ENCODE measurements at regions not wholly inside any gene's neighbourhood (a gene's known extent, or its start where the extent isn't known, plus 50 kb on each side); places are given as distances from the start of the nearest gene placed in this dataset.

DNA sequence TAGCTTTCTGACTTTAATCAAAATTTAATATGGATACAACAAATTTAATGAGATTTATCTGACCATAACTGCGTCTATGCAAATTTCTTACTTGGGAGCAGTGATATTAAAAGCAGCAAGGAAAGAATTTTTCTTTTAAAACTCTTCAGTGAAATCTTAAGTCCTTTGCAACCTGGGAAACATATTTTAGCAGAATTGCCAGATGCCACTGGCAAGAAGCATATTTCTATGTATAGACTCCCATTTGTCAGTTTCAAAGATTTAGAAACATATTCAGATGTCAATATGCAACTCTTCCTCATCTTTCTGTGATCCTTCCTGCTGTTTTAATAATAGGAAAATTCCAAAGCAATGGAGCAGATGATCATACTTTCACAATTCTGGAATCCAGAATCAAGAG is 911.3 kb downstream of the LUZP2 start:
- DNase-seq (ENCODE audit: low read depth in 1 of 2, low spot score in 1 of 2) (no peak), FAIRE-seq (no peak)
- CTCF ChIA-PET, result no interaction called here

DNA sequence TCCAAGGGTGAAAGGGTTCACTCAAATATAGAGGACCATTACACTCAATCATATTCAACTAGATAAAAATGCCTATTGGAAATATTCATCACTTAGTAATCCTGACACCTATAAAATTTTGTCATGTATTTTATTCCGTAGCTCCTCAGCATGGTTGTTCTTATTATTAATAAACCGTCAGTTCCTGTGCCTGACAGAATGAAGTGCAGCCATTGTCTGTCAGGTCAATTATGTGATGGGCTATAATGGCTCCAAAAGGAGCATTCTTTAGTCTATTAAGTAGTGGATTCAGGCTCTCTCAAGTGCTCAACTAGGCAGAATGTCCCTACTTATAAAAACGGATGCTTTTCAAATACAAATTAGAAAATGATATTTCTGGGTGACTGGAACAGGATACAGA is 916.1 kb upstream of the ANO3 start:
- Histone ChIP-seq H3K4me2 (no peak overlapping the region), H3K9me3 (no peaks in the 10 kb centered on the region), H3K4me1 (no peaks in the 10 kb centered on the region), H3K27ac (no peak overlapping the region), H3K4me3 (no peak overlapping the region)
- ATAC-seq (no peak), FAIRE-seq (no peak), DNase-seq (ENCODE audit: low read depth in 1 of 2, low spot score in 1 of 2) (no peak)
- no peak for TF ChIP-seq ESRRA (IDR thresholded peaks at IDR 0.05; ENCODE audit: borderline replicate concordance, low read length)
- TF ChIP-seq TFCP2L1 (CRISPR knock-in tag; IDR thresholded peaks at IDR 0.05), result no peak
- no peak for TF ChIP-seq POLR2AphosphoS2 (conservative IDR thresholded peaks at IDR 0.05; ENCODE audit: low read length)
- no peak for TF ChIP-seq RFX5 (IDR thresholded peaks at IDR 0.05)
- TF ChIP-seq, protein P1, sequence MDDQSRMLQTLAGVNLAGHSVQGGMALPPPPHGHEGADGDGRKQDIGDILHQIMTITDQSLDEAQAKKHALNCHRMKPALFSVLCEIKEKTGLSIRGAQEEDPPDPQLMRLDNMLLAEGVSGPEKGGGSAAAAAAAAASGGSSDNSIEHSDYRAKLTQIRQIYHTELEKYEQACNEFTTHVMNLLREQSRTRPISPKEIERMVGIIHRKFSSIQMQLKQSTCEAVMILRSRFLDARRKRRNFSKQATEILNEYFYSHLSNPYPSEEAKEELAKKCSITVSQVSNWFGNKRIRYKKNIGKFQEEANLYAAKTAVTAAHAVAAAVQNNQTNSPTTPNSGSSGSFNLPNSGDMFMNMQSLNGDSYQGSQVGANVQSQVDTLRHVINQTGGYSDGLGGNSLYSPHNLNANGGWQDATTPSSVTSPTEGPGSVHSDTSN (IDR thresholded peaks at IDR 0.05), result no peak
- TF ChIP-seq NR3C1 (IDR thresholded peaks at IDR 0.05), result no peak
- TF ChIP-seq ZFP36 (IDR thresholded peaks at IDR 0.05; ENCODE audit: borderline replicate concordance, partially characterized antibody), result no peak
- TF ChIP-seq, protein P2, sequence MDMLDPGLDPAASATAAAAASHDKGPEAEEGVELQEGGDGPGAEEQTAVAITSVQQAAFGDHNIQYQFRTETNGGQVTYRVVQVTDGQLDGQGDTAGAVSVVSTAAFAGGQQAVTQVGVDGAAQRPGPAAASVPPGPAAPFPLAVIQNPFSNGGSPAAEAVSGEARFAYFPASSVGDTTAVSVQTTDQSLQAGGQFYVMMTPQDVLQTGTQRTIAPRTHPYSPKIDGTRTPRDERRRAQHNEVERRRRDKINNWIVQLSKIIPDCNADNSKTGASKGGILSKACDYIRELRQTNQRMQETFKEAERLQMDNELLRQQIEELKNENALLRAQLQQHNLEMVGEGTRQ (IDR thresholded peaks at IDR 0.05), result no peak
- TF ChIP-seq, protein P3, sequence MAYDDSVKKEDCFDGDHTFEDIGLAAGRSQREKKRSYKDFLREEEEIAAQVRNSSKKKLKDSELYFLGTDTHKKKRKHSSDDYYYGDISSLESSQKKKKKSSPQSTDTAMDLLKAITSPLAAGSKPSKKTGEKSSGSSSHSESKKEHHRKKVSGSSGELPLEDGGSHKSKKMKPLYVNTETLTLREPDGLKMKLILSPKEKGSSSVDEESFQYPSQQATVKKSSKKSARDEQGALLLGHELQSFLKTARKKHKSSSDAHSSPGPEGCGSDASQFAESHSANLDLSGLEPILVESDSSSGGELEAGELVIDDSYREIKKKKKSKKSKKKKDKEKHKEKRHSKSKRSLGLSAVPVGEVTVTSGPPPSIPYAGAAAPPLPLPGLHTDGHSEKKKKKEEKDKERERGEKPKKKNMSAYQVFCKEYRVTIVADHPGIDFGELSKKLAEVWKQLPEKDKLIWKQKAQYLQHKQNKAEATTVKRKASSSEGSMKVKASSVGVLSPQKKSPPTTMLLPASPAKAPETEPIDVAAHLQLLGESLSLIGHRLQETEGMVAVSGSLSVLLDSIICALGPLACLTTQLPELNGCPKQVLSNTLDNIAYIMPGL (CRISPR knock-in tag; IDR thresholded peaks at IDR 0.05; ENCODE audit: borderline replicate concordance), result no peak
- TF ChIP-seq GATA3 (IDR thresholded peaks at IDR 0.05; ENCODE audit: borderline replicate concordance), result no peak
- POLR2A ChIA-PET, result no interaction called here
- CTCF ChIA-PET, result no interaction called here
- 10% methylated on average over 3 of the region's 3 CpGs for WGBS (ENCODE audit: missing lambda C conversion rate)

More for the DNA sequence above, 911.3 kb downstream of the LUZP2 start:
- no peak for ATAC-seq
- Histone ChIP-seq H3K4me3 (no peak overlapping the region), H3K4me1 (no peaks in the 10 kb centered on the region), H3K9me3 (no peaks in the 10 kb centered on the region), H3K27ac (no peak overlapping the region), H3K4me2 (no peak overlapping the region)
- TF ChIP-seq, protein P1 (IDR thresholded peaks at IDR 0.05), result no peak
- TF ChIP-seq NPAS2 (CRISPR knock-in tag; IDR thresholded peaks at IDR 0.05; ENCODE audit: borderline replicate concordance) (no peak), HDAC2 (IDR thresholded peaks at IDR 0.05) (no peak), CEBPB (IDR thresholded peaks at IDR 0.05) (no peak), FOSL2 (IDR thresholded peaks at IDR 0.05) (no peak), FOSL2 (CRISPR knock-in tag; IDR thresholded peaks at IDR 0.05) (no peak), FOSB (CRISPR knock-in tag; IDR thresholded peaks at IDR 0.05) (no peak)
- TF ChIP-seq, protein P4, sequence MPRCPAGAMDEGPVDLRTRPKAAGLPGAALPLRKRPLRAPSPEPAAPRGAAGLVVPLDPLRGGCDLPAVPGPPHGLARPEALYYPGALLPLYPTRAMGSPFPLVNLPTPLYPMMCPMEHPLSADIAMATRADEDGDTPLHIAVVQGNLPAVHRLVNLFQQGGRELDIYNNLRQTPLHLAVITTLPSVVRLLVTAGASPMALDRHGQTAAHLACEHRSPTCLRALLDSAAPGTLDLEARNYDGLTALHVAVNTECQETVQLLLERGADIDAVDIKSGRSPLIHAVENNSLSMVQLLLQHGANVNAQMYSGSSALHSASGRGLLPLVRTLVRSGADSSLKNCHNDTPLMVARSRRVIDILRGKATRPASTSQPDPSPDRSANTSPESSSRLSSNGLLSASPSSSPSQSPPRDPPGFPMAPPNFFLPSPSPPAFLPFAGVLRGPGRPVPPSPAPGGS (IDR thresholded peaks at IDR 0.05), result no peak
- POLR2A ChIA-PET, result no interaction called here
- 7% methylated on average over 1 of the region's 1 CpG for WGBS (ENCODE audit: missing lambda C conversion rate)

DNA sequence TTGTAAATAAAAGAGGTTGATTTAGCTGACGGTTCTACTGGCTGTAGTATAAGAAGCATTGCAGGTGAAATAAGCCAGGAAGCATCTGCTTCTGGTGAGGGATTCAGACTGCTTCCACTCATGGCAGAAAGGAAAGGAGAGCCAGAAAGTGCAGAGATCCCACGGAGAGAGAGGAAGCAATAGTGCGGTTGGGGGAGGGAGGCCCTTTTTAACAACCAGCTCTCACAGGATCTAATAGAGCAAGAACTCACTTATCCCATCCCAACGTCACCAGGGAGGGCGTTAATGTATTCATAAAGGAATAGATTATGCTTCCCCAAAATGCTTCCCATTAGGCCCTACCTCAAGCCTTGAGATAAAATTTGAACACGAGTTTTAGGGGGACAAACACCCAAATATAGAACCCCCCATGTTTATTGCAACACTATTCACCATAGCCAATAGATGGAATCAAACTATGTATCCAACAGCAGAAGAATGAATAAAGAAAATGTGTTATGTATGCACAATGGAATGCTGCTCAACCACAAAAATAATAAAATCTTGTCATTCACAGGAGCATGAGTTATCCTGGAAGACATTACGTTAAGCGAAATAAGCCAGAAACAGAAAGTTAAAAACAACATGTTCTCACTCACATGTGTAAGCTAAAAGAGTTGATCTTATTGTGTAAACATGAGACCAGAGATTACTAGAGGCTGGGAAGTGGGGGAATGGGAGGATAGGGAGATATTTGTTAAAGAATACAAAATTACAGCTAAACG is 908.3 kb upstream of the ANO3 start:
- no peak overlapping the region for H3K4me2 ChIP-seq
- no peak for TF ChIP-seq FOXS1 (CRISPR knock-in tag; IDR thresholded peaks at IDR 0.05)
- TF ChIP-seq, protein P5, sequence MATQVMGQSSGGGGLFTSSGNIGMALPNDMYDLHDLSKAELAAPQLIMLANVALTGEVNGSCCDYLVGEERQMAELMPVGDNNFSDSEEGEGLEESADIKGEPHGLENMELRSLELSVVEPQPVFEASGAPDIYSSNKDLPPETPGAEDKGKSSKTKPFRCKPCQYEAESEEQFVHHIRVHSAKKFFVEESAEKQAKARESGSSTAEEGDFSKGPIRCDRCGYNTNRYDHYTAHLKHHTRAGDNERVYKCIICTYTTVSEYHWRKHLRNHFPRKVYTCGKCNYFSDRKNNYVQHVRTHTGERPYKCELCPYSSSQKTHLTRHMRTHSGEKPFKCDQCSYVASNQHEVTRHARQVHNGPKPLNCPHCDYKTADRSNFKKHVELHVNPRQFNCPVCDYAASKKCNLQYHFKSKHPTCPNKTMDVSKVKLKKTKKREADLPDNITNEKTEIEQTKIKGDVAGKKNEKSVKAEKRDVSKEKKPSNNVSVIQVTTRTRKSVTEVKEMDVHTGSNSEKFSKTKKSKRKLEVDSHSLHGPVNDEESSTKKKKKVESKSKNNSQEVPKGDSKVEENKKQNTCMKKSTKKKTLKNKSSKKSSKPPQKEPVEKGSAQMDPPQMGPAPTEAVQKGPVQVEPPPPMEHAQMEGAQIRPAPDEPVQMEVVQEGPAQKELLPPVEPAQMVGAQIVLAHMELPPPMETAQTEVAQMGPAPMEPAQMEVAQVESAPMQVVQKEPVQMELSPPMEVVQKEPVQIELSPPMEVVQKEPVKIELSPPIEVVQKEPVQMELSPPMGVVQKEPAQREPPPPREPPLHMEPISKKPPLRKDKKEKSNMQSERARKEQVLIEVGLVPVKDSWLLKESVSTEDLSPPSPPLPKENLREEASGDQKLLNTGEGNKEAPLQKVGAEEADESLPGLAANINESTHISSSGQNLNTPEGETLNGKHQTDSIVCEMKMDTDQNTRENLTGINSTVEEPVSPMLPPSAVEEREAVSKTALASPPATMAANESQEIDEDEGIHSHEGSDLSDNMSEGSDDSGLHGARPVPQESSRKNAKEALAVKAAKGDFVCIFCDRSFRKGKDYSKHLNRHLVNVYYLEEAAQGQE (IDR thresholded peaks at IDR 0.05), result no peak
- TF ChIP-seq MAFK (IDR thresholded peaks at IDR 0.05; ENCODE audit: partially characterized antibody), result no peak
- TF ChIP-seq FOSB (CRISPR knock-in tag; IDR thresholded peaks at IDR 0.05), result no peak
- TF ChIP-seq JUN (IDR thresholded peaks at IDR 0.05), result no peak
- no peak for TF ChIP-seq SREBF2 (IDR thresholded peaks at IDR 0.05)
- TF ChIP-seq, protein P6, sequence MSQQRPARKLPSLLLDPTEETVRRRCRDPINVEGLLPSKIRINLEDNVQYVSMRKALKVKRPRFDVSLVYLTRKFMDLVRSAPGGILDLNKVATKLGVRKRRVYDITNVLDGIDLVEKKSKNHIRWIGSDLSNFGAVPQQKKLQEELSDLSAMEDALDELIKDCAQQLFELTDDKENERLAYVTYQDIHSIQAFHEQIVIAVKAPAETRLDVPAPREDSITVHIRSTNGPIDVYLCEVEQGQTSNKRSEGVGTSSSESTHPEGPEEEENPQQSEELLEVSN (IDR thresholded peaks at IDR 0.05; ENCODE audit: borderline replicate concordance, low read depth), result no peak
- TF ChIP-seq RAD21 (conservative IDR thresholded peaks at IDR 0.05 in 1 of 2, IDR thresholded peaks at IDR 0.05 in 1 of 2), result no peak

More for the DNA sequence above, 908.3 kb upstream of the ANO3 start:
- Histone ChIP-seq H3K9me3 (no peaks in the 10 kb centered on the region), H3K4me3 (no peak overlapping the region), H3K4me1 (no peaks in the 10 kb centered on the region), H3K27ac (no peak overlapping the region)
- CTCF ChIA-PET, result no interaction called here
- POLR2A ChIA-PET, result no interaction called here
- DNase-seq (ENCODE audit: low read depth in 1 of 2, low spot score in 1 of 2) (no peak), FAIRE-seq (no peak), ATAC-seq (no peak)
- WGBS (ENCODE audit: missing lambda C conversion rate), result 11% methylated on average over 9 of the region's 9 CpGs

All from A549 (cell line).